K562 (cell line): ENCODE measurements at regions not wholly inside any gene's neighbourhood (a gene's known extent, or its start where the extent isn't known, plus 50 kb on each side); places are given as distances from the start of the nearest gene placed in this dataset.

Source experiments
- E2F4 ChIP-seq: sonication (generic); formaldehyde crosslinking; IDR thresholded peaks from 2 replicates; pipeline ENCODE4 v1.8.0; 2022; ENCODE audit warnings: mild to moderate bottlenecking, low read depth, missing genetic modification reagents
- FOXK2 ChIP-seq, 2 experiments: fragments of 450-650 bp; IDR thresholded peaks in 1 of 2; conservative IDR thresholded peaks in 1 of 2; 2 replicates each; pipeline ENCODE4 v1.6.1; 2016; ENCODE audit warnings: low read depth in 2 of 2, mild to moderate bottlenecking in 1 of 2
- MNT ChIP-seq, 2 experiments: fragments of 450-650 bp; conservative IDR thresholded peaks; 2 replicates each; pipeline ENCODE4 v1.6.1; 2017; ENCODE audit warnings: mild to moderate bottlenecking in 2 of 2, moderate library complexity in 2 of 2
- NCOA1 ChIP-seq: fragments of 450-650 bp; IDR thresholded peaks from 2 replicates; pipeline ENCODE4 v1.6.1; 2016; ENCODE audit warnings: low read depth
- NCOA2 ChIP-seq, 2 experiments: fragments of 450-650 bp; IDR thresholded peaks; 2 replicates each; pipeline ENCODE4 v1.6.1; 2018; ENCODE audit warnings: mild to moderate bottlenecking in 2 of 2, moderate library complexity in 1 of 2; ENCODE audit not compliant: partially characterized antibody in 2 of 2
- POU5F1 ChIP-seq: fragments of 150-350 bp; IDR thresholded peaks from 2 replicates; pipeline ENCODE4 v1.6.1; 2014; ENCODE audit warnings: borderline replicate concordance, low read length, low read depth, mild to moderate bottlenecking; ENCODE audit not compliant: partially characterized antibody
- RBM17 ChIP-seq: fragments of 200-400 bp; formaldehyde crosslinking; IDR thresholded peaks from 2 replicates; pipeline ENCODE4 v1.6.1; 2017; ENCODE audit warnings: low read depth, mild to moderate bottlenecking, low read length, borderline replicate concordance
- SIN3A ChIP-seq, 2 experiments: fragments of 150-350 bp in 1 of 2; IDR thresholded peaks; 2 replicates each; pipeline ENCODE4 v1.6.1; 2011 to 2016; ENCODE audit warnings: borderline replicate concordance in 2 of 2, low read depth in 2 of 2, low read length in 2 of 2, mild to moderate bottlenecking in 2 of 2, moderate library complexity in 2 of 2; ENCODE audit not compliant: control insufficient read depth in 1 of 2
- SUPT5H ChIP-seq: fragments of 450-650 bp; IDR thresholded peaks from 2 replicates; pipeline ENCODE4 v1.6.1; 2016
- ZNF133 ChIP-seq: fragments of 250-450 bp; sonication (Bioruptor Pico); IDR thresholded peaks from 2 replicates; pipeline ENCODE4 v1.4.0; 2020; ENCODE audit warnings: mild to moderate bottlenecking
- ZNF174 ChIP-seq: fragments of 250-450 bp; sonication (Bioruptor Pico); IDR thresholded peaks from 2 replicates; pipeline ENCODE4 v1.4.0; 2020; ENCODE audit warnings: mild to moderate bottlenecking
- ZNF212 ChIP-seq: fragments of 450-650 bp; formaldehyde crosslinking; IDR thresholded peaks from 2 replicates; pipeline ENCODE4 v1.4.0; 2020; ENCODE audit warnings: mild to moderate bottlenecking
- ZNF586 ChIP-seq: fragments of 450-650 bp; formaldehyde crosslinking; conservative IDR thresholded peaks from 2 replicates; pipeline ENCODE4 v1.4.0; 2020; ENCODE audit warnings: mild to moderate bottlenecking, moderate library complexity
- ZNF592 ChIP-seq: fragments of 450-650 bp; IDR thresholded peaks from 2 replicates; pipeline ENCODE4 v1.6.1; 2017; ENCODE audit warnings: antibody characterized with exemption, mild to moderate bottlenecking
- ZZZ3 ChIP-seq: fragments of 450-650 bp; IDR thresholded peaks from 2 replicates; pipeline ENCODE4 v1.6.1; 2016; ENCODE audit warnings: antibody characterized with exemption, mild to moderate bottlenecking, moderate library complexity
- TF ChIP-seq, protein P1 (sequence below): fragments of 450-650 bp; IDR thresholded peaks from 2 replicates; pipeline ENCODE4 v1.6.1; 2016; ENCODE audit warnings: borderline replicate concordance
- TF ChIP-seq, protein P2 (sequence below), 3 experiments: fragments of 200-800 bp in 1 of 3; sonication (Bioruptor generic) in 1 of 3; sonication (generic) in 1 of 3; formaldehyde crosslinking in 1 of 3; IDR thresholded peaks; 2 replicates each; pipeline versions ENCODE4 v1.6.1 to v1.8.0; 2016 to 2022; ENCODE audit warnings: mild to moderate bottlenecking in 2 of 3, missing compliant biosample characterization in 2 of 3, missing genetic modification characterization in 2 of 3, missing genetic modification reagents in 1 of 3

GRCh38 chr7:14047709-14048399 lies 58.4 kb upstream of the ETV1 start (continued):
- no peak for TF ChIP-seq ZZZ3
- TF ChIP-seq NCOA1: no peak
- no peak for TF ChIP-seq POU5F1
- TF ChIP-seq ZNF133: no peak
- TF ChIP-seq SUPT5H: no peak
- TF ChIP-seq ZNF212 (CRISPR knock-in tag): no peak
- TF ChIP-seq ZNF174 (CRISPR knock-in tag): no peak
- no peak for TF ChIP-seq MNT (conservative IDR thresholded peaks at IDR 0.05)
- no peak for TF ChIP-seq E2F4 (CRISPR knock-in tag)
- no peak for TF ChIP-seq SIN3A (IDR thresholded peaks at IDR 0.05; ENCODE audit: borderline replicate concordance in 2 of 2, control insufficient read depth in 1 of 2, low read depth in 2 of 2, low read length in 2 of 2)
- TF ChIP-seq RBM17: no peak
- TF ChIP-seq, protein P1, sequence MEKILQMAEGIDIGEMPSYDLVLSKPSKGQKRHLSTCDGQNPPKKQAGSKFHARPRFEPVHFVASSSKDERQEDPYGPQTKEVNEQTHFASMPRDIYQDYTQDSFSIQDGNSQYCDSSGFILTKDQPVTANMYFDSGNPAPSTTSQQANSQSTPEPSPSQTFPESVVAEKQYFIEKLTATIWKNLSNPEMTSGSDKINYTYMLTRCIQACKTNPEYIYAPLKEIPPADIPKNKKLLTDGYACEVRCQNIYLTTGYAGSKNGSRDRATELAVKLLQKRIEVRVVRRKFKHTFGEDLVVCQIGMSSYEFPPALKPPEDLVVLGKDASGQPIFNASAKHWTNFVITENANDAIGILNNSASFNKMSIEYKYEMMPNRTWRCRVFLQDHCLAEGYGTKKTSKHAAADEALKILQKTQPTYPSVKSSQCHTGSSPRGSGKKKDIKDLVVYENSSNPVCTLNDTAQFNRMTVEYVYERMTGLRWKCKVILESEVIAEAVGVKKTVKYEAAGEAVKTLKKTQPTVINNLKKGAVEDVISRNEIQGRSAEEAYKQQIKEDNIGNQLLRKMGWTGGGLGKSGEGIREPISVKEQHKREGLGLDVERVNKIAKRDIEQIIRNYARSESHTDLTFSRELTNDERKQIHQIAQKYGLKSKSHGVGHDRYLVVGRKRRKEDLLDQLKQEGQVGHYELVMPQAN: no peak
- TF ChIP-seq ZNF586 (CRISPR knock-in tag): no peak
- TF ChIP-seq ZNF592: no peak
- TF ChIP-seq, protein P2, sequence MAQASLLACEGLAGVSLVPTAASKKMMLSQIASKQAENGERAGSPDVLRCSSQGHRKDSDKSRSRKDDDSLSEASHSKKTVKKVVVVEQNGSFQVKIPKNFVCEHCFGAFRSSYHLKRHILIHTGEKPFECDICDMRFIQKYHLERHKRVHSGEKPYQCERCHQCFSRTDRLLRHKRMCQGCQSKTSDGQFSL (CRISPR knock-in tag; IDR thresholded peaks at IDR 0.05): no peak
- TF ChIP-seq, protein P2 (tag; IDR thresholded peaks at IDR 0.05): no peak
- no peak for TF ChIP-seq FOXK2 (conservative IDR thresholded peaks at IDR 0.05 in 1 of 2, IDR thresholded peaks at IDR 0.05 in 1 of 2; ENCODE audit: low read depth in 2 of 2)
- no peak for TF ChIP-seq NCOA2 (IDR thresholded peaks at IDR 0.05; ENCODE audit: partially characterized antibody in 2 of 2)
